ENCODE measurements at regions not wholly inside any gene's neighbourhood (a gene's known extent, or its start where the extent isn't known, plus 50 kb on each side); places are given as distances from the start of the nearest gene placed in this dataset.

DNA sequence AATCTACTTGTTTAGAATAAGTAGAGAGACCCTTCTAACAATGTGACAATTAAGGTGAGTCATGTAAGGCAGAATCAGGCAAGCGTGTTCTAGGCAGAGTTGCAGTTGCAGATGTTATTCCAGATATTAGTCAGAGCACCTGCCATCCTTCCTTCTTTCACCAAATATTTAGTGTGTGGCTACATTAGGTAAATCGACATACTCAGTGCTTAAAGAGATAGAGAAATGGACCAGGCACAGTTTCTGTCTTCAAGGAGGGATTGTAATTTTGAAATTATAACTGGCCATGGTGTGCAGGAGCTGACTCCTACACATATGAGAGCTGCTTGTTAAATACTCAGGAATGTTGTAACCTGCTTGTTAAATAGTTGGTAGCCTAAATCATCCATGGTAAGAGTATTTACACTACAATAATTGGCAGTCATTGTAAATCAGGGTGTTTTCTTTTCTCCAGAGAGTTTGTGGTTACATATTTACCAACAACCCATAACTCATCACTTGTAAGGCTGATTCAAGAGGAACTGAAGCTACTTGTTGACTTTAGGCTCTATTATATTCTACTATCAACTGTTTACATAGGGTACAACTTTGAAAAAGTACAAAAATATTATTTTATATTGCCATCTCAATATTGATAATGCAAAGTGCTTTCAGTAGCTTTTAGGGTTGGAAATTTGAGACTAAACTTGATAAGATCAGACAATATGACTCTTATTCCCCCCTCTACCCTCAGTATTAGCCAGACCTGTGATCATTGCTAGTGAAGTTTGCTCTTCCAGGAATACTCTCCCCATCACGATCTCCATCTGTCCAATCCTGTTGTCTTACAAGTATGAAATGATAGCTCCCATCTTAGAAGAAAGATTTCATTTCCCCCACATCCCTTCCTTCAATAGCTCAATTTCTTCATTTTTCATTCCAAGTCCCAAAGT lies 607.1 kb downstream of the COL12A1 start:
- H3K36me3 ChIP-seq (ENCODE audit: insufficient read depth, low read length): no peaks in the 10 kb centered on the region
- H3K9me3 ChIP-seq (ENCODE audit: low read length): no peaks in the 10 kb centered on the region
- no peak overlapping the region for H3K4me3 ChIP-seq (ENCODE audit: low read length)
- H3F3A ChIP-seq (ENCODE audit: insufficient read depth, low read length, poor library complexity, severe bottlenecking): no peaks in the 10 kb centered on the region
- no peak overlapping the region for H3K4me2 ChIP-seq (ENCODE audit: low read length)
- H2AFZ ChIP-seq (ENCODE audit: low read depth, low read length): no peak overlapping the region
- TF ChIP-seq SMC3 (conservative IDR thresholded peaks at IDR 0.05; ENCODE audit: poor library complexity): no peak
- no peak for TF ChIP-seq EZH2 (IDR thresholded peaks at IDR 0.05; ENCODE audit: borderline replicate concordance, insufficient read depth, low read length, poor library complexity, severe bottlenecking)
- TF ChIP-seq RAD21 (conservative IDR thresholded peaks at IDR 0.05): no peak
- TF ChIP-seq CTCF (IDR thresholded peaks at IDR 0.05; ENCODE audit: poor library complexity, severe bottlenecking): no peak
- no peak for TF ChIP-seq POLR2AphosphoS5 (IDR thresholded peaks at IDR 0.05)
- no peak for TF ChIP-seq TAF1 (IDR thresholded peaks at IDR 0.05; ENCODE audit: low read depth)
- no peak for TF ChIP-seq EP300 (conservative IDR thresholded peaks at IDR 0.05; ENCODE audit: poor library complexity, severe bottlenecking)
- TF ChIP-seq MXI1 (conservative IDR thresholded peaks at IDR 0.05; ENCODE audit: poor library complexity, severe bottlenecking): no peak
- TF ChIP-seq, protein P1, sequence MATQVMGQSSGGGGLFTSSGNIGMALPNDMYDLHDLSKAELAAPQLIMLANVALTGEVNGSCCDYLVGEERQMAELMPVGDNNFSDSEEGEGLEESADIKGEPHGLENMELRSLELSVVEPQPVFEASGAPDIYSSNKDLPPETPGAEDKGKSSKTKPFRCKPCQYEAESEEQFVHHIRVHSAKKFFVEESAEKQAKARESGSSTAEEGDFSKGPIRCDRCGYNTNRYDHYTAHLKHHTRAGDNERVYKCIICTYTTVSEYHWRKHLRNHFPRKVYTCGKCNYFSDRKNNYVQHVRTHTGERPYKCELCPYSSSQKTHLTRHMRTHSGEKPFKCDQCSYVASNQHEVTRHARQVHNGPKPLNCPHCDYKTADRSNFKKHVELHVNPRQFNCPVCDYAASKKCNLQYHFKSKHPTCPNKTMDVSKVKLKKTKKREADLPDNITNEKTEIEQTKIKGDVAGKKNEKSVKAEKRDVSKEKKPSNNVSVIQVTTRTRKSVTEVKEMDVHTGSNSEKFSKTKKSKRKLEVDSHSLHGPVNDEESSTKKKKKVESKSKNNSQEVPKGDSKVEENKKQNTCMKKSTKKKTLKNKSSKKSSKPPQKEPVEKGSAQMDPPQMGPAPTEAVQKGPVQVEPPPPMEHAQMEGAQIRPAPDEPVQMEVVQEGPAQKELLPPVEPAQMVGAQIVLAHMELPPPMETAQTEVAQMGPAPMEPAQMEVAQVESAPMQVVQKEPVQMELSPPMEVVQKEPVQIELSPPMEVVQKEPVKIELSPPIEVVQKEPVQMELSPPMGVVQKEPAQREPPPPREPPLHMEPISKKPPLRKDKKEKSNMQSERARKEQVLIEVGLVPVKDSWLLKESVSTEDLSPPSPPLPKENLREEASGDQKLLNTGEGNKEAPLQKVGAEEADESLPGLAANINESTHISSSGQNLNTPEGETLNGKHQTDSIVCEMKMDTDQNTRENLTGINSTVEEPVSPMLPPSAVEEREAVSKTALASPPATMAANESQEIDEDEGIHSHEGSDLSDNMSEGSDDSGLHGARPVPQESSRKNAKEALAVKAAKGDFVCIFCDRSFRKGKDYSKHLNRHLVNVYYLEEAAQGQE (IDR thresholded peaks at IDR 0.05; ENCODE audit: borderline replicate concordance): no peak
- no peaks in the 10 kb centered on the region for H3K9me2 ChIP-seq (ENCODE audit: insufficient read depth, low read length)
- no peak overlapping the region for H3K27ac ChIP-seq (ENCODE audit: low read length)
- H4K20me1 ChIP-seq (ENCODE audit: insufficient read depth): no peaks in the 10 kb centered on the region
- H3K79me2 ChIP-seq (replicated peaks; ENCODE audit: insufficient read depth, low read length): no peaks in the 10 kb centered on the region
- no peak overlapping the region for H3K9ac ChIP-seq (ENCODE audit: low read length)
- H3K27me3 ChIP-seq (ENCODE audit: insufficient read depth, low read depth, low read length): no peaks in the 10 kb centered on the region

GRCh38 chr6:74597840-74598239 lies 608.0 kb downstream of the COL12A1 start:
- Histone ChIP-seq H3K79me2 (replicated peaks; ENCODE audit: insufficient read depth, low read length) (no peaks in the 10 kb centered on the region), H4K20me1 (ENCODE audit: insufficient read depth) (no peaks in the 10 kb centered on the region)

More at GRCh38 chr6:74597840-74598239, 608.0 kb downstream of the COL12A1 start:
- Histone ChIP-seq H3K27ac (ENCODE audit: low read length) (no peak overlapping the region), H3K27me3 (ENCODE audit: insufficient read depth, low read depth, low read length) (no peaks in the 10 kb centered on the region), H2AFZ (ENCODE audit: low read depth, low read length) (no peak overlapping the region), H3K4me2 (ENCODE audit: low read length) (no peak overlapping the region), H3K36me3 (ENCODE audit: insufficient read depth, low read length) (no peaks in the 10 kb centered on the region), H3F3A (ENCODE audit: insufficient read depth, low read length, poor library complexity, severe bottlenecking) (no peaks in the 10 kb centered on the region), H3K9ac (ENCODE audit: low read length) (no peak overlapping the region), H3K9me3 (ENCODE audit: low read length) (no peaks in the 10 kb centered on the region), H3K4me3 (ENCODE audit: low read length) (no peak overlapping the region), H3K9me2 (ENCODE audit: insufficient read depth, low read length) (no peaks in the 10 kb centered on the region)
- TF ChIP-seq EP300 (conservative IDR thresholded peaks at IDR 0.05; ENCODE audit: poor library complexity, severe bottlenecking): no peak
- TF ChIP-seq RAD21 (conservative IDR thresholded peaks at IDR 0.05): no peak
- TF ChIP-seq, protein P1 (IDR thresholded peaks at IDR 0.05; ENCODE audit: borderline replicate concordance): no peak
- TF ChIP-seq EZH2 (IDR thresholded peaks at IDR 0.05; ENCODE audit: borderline replicate concordance, insufficient read depth, low read length, poor library complexity, severe bottlenecking): no peak
- no peak for TF ChIP-seq CTCF (IDR thresholded peaks at IDR 0.05; ENCODE audit: poor library complexity, severe bottlenecking)
- no peak for TF ChIP-seq MXI1 (conservative IDR thresholded peaks at IDR 0.05; ENCODE audit: poor library complexity, severe bottlenecking)
- no peak for TF ChIP-seq POLR2AphosphoS5 (IDR thresholded peaks at IDR 0.05)
- no peak for TF ChIP-seq SMC3 (conservative IDR thresholded peaks at IDR 0.05; ENCODE audit: poor library complexity)
- TF ChIP-seq TAF1 (IDR thresholded peaks at IDR 0.05; ENCODE audit: low read depth): no peak

All from neural cell (in vitro differentiated cells).